ENCODE measurements at regions not wholly inside any gene's neighbourhood (a gene's known extent, or its start where the extent isn't known, plus 50 kb on each side); places are given as distances from the start of the nearest gene placed in this dataset.

GRCh38 chr18:64810354-64810753 is 661.5 kb upstream of the LINC00305 start:
- H3K27me3 ChIP-seq (ENCODE audit: insufficient read depth, low read depth) = no peaks in the 10 kb centered on the region
- H2AFZ ChIP-seq (ENCODE audit: low read depth) = no peak overlapping the region
- H3K36me3 ChIP-seq (ENCODE audit: insufficient read depth) = no peaks in the 10 kb centered on the region
- H3K9ac ChIP-seq = no peak overlapping the region
- no peak overlapping the region for H3K4me2 ChIP-seq
- H3K4me3 ChIP-seq (IDR thresholded peaks at IDR 0.05; ENCODE audit: insufficient read depth, low read depth, low read length) = no peak overlapping the region
- TF ChIP-seq CTCF (conservative IDR thresholded peaks at IDR 0.05; ENCODE audit: low read depth, low read length) = no peak
- H3K79me2 ChIP-seq (ENCODE audit: insufficient read depth, low read depth) = no peaks in the 10 kb centered on the region
- H4K20me1 ChIP-seq (ENCODE audit: insufficient read depth) = no peaks in the 10 kb centered on the region
- H3K27ac ChIP-seq = no peak overlapping the region
- no peaks in the 10 kb centered on the region for H3K4me1 ChIP-seq (ENCODE audit: low read depth, poor library complexity, severe bottlenecking)

DNA sequence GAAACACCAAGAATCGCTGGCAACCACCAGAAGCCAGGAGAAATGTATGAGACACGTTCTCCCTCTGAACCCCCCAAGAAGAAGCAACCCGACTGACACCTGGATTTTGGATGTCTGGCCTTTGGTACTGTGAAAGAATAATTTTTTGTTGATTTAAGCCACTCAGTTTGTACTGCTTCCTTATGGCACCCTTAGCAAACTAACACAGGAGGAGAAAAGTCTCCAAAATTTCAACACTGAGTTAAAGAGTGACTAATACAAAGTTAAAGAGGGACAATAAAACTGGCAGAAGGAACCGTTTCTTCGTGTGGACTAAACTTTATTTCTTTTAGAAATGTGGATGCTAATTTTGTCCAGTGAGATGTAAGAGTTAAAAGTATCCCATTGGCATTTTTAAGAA is 660.9 kb upstream of the LINC00305 start:
- Histone ChIP-seq H3K79me2 (ENCODE audit: insufficient read depth, low read depth) (no peaks in the 10 kb centered on the region), H3K27me3 (ENCODE audit: insufficient read depth, low read depth) (no peaks in the 10 kb centered on the region), H3K36me3 (ENCODE audit: insufficient read depth) (no peaks in the 10 kb centered on the region), H3K4me2 (no peak overlapping the region), H3K4me1 (ENCODE audit: low read depth, poor library complexity, severe bottlenecking) (no peaks in the 10 kb centered on the region), H3K4me3 (IDR thresholded peaks at IDR 0.05; ENCODE audit: insufficient read depth, low read depth, low read length) (no peak overlapping the region), H4K20me1 (ENCODE audit: insufficient read depth) (no peaks in the 10 kb centered on the region), H2AFZ (ENCODE audit: low read depth) (no peak overlapping the region), H3K9ac (no peak overlapping the region), H3K27ac (no peak overlapping the region)
- TF ChIP-seq CTCF (conservative IDR thresholded peaks at IDR 0.05; ENCODE audit: low read depth, low read length) = no peak

DNA sequence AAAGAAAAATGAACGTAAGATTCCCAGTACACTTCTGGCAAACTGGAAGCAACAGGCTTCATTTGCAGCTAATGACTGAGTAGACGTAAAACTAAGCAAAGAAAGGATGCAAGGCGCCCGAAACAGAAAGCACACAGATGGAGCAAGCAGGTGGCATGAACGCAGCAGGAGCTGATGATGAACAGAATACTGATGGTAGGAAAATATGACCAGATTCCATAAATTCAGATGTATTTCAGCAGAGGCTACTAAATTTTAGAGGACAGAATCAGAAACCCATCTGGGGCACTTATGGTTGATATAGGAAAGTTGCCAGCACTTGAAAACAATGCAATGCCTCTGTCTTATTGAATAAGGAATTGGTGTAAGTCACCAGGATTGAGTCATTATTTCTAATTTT is 658.7 kb upstream of the LINC00305 start:
- Histone ChIP-seq H3K27me3 (ENCODE audit: insufficient read depth, low read depth) (no peaks in the 10 kb centered on the region), H3K27ac (no peak overlapping the region), H3K9ac (no peak overlapping the region), H3K4me3 (IDR thresholded peaks at IDR 0.05; ENCODE audit: insufficient read depth, low read depth, low read length) (no peak overlapping the region), H4K20me1 (ENCODE audit: insufficient read depth) (no peaks in the 10 kb centered on the region), H2AFZ (ENCODE audit: low read depth) (no peak overlapping the region), H3K4me1 (ENCODE audit: low read depth, poor library complexity, severe bottlenecking) (no peaks in the 10 kb centered on the region), H3K36me3 (ENCODE audit: insufficient read depth) (no peaks in the 10 kb centered on the region), H3K4me2 (no peak overlapping the region), H3K79me2 (ENCODE audit: insufficient read depth, low read depth) (no peaks in the 10 kb centered on the region)
- no peak for TF ChIP-seq CTCF (conservative IDR thresholded peaks at IDR 0.05; ENCODE audit: low read depth, low read length)

GRCh38 chr18:64806691-64807090 is 657.8 kb upstream of the LINC00305 start:
- Histone ChIP-seq H3K9ac (no peak overlapping the region), H3K4me2 (no peak overlapping the region), H3K4me3 (IDR thresholded peaks at IDR 0.05; ENCODE audit: insufficient read depth, low read depth, low read length) (no peak overlapping the region), H2AFZ (ENCODE audit: low read depth) (no peak overlapping the region), H3K4me1 (ENCODE audit: low read depth, poor library complexity, severe bottlenecking) (no peaks in the 10 kb centered on the region), H3K27ac (no peak overlapping the region), H3K27me3 (ENCODE audit: insufficient read depth, low read depth) (no peaks in the 10 kb centered on the region), H3K79me2 (ENCODE audit: insufficient read depth, low read depth) (no peaks in the 10 kb centered on the region), H4K20me1 (ENCODE audit: insufficient read depth) (no peaks in the 10 kb centered on the region), H3K36me3 (ENCODE audit: insufficient read depth) (no peaks in the 10 kb centered on the region)
- TF ChIP-seq CTCF (conservative IDR thresholded peaks at IDR 0.05; ENCODE audit: low read depth, low read length) = no peak

DNA sequence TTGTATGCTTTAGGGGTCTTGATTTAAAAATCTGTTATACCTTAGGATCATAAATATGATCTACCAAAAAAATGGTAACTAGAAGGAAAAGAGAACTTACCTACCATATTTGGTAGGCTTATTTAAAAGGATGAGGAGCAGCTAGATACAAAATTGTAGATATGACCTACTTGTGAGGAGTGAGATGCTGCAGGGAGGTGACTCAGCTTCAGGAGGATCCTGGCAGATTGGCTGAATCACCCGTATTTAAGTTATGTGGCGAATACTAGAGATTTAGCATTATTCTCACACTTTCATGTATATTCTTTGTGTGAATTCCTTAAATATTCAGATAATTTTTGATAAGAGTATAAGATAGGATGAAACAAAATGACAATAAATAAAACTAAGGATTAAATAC is 657.3 kb upstream of the LINC00305 start:
- no peak overlapping the region for H2AFZ ChIP-seq (ENCODE audit: low read depth)
- H3K9ac ChIP-seq = no peak overlapping the region
- no peak overlapping the region for H3K4me2 ChIP-seq
- H3K27me3 ChIP-seq (ENCODE audit: insufficient read depth, low read depth) = no peaks in the 10 kb centered on the region
- no peaks in the 10 kb centered on the region for H3K79me2 ChIP-seq (ENCODE audit: insufficient read depth, low read depth)
- no peaks in the 10 kb centered on the region for H3K36me3 ChIP-seq (ENCODE audit: insufficient read depth)
- H3K27ac ChIP-seq = no peak overlapping the region
- H4K20me1 ChIP-seq (ENCODE audit: insufficient read depth) = no peaks in the 10 kb centered on the region
- TF ChIP-seq CTCF (conservative IDR thresholded peaks at IDR 0.05; ENCODE audit: low read depth, low read length) = no peak
- H3K4me1 ChIP-seq (ENCODE audit: low read depth, poor library complexity, severe bottlenecking) = no peaks in the 10 kb centered on the region
- H3K4me3 ChIP-seq (IDR thresholded peaks at IDR 0.05; ENCODE audit: insufficient read depth, low read depth, low read length) = no peak overlapping the region

All from KMS-11 (cell line).